OCI-LY3 (cell line): ENCODE measurements at regions not wholly inside any gene's neighbourhood (a gene's known extent, or its start where the extent isn't known, plus 50 kb on each side); places are given as distances from the start of the nearest gene placed in this dataset.
"Not testable (repeated sequence)": the region's sequence is repeated elsewhere in the genome, so short reads cannot be mapped to it uniquely, and the experiment has no call there.

Experiments used
- H2AFZ ChIP-seq: fragments of 200-600, 300-600 bp; shearing (Covaris generic); 2 replicates; pipeline ENCODE4 v1.6.0; 2014; ENCODE audit warnings: antibody characterized with exemption, low read depth, low read length
- H3K27ac ChIP-seq: fragments of 200-600, 300-600 bp; sonication (generic); 2 replicates; pipeline ENCODE4 v1.5.1; 2014; ENCODE audit warnings: mild to moderate bottlenecking, low read length, moderate library complexity, mixed read lengths
- H3K27me3 ChIP-seq: fragments of 200-600, 300-600 bp; sonication (generic); 2 replicates; pipeline ENCODE4 v1.6.1; 2014; ENCODE audit warnings: low read depth, low read length, mixed read lengths
- H3K36me3 ChIP-seq: fragments of 200-600, 300-600 bp; sonication (generic); replicated peaks from 2 replicates; pipeline ENCODE3; 2014; ENCODE audit warnings: low read depth, low read length, mixed read lengths
- H3K4me1 ChIP-seq: fragments of 300-600, 200-600 bp; sonication (generic); 2 replicates; pipeline ENCODE4 v1.6.1; 2014; ENCODE audit warnings: low read length, mixed read lengths
- H3K4me2 ChIP-seq: fragments of 200-600, 300-600 bp; sonication (generic); 2 replicates; pipeline ENCODE4 v1.6.1; 2014; ENCODE audit warnings: low read length, mixed read lengths
- H3K4me3 ChIP-seq: fragments of 300-600, 200-600 bp; sonication (generic); 2 replicates; pipeline ENCODE4 v1.5.1; 2014; ENCODE audit warnings: antibody characterized with exemption, mild to moderate bottlenecking, low read length, moderate library complexity
- H3K79me2 ChIP-seq: fragments of 300-600, 200-600 bp; shearing (Covaris generic); 2 replicates; pipeline ENCODE4 v1.6.1; 2014; ENCODE audit warnings: mild to moderate bottlenecking, low read length, mixed read lengths
- H3K9ac ChIP-seq: fragments of 300-600, 200-600 bp; shearing (Covaris generic); 2 replicates; pipeline ENCODE4 v1.6.0; 2014; ENCODE audit warnings: mild to moderate bottlenecking, low read length, moderate library complexity
- H3K9me3 ChIP-seq: fragments of 200-600, 300-600 bp; shearing (Covaris generic); 2 replicates; pipeline ENCODE4 v1.6.1; 2014; ENCODE audit warnings: low read length, mixed read lengths; ENCODE audit not compliant: insufficient read depth
- H4K20me1 ChIP-seq: fragments of 200-600, 300-600 bp; sonication (generic); 2 replicates; pipeline ENCODE4 v1.6.1; 2016; ENCODE audit warnings: low read length, mixed read lengths; ENCODE audit not compliant: insufficient read depth
- EZH2phosphoT487 ChIP-seq: fragments of 200-600 bp; shearing (Covaris generic); IDR thresholded peaks from 2 replicates; pipeline ENCODE4 v1.6.1; 2018; ENCODE audit warnings: antibody characterized with exemption, mixed run types, low read depth
- TF ChIP-seq, protein P1 (sequence below): fragments of 200-600, 300-600 bp; sonication (generic); IDR thresholded peaks from 2 replicates; pipeline ENCODE4 v1.5.1; 2014; ENCODE audit warnings: antibody characterized with exemption, low read length, low read depth

DNA sequence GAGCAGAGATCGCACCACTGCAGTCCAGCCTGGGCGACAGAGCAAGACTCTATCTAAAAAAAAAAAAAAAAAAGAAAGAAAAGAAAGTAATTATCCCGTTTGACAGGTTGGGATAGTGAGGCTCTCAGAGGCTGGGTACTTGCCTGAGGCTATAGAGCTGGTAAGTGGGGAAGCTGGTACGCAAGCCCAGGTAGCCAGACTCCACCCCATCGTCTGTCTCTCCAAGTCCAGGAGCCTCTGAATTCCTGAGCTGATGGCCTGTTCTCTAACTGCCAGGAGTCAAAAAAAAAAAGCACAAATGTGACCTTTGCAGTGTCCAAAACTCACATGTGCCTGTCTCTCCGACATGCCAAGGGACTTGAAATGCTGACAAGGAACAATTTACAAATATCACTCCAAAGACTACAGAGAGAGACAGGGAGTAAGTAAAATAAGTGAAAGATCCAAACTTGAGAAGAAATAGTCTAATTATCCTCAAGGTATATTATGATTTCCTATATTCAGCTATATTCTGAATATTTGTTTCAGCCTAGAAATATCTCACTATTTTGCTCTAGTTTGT, 109.1 kb upstream of the SCAF8 start:
- TF ChIP-seq EZH2phosphoT487: no peak
- no peaks in the 10 kb centered on the region for H4K20me1 ChIP-seq
- H3K27me3 ChIP-seq: no peaks in the 10 kb centered on the region
- no peak overlapping the region for H3K9ac ChIP-seq
- no peaks in the 10 kb centered on the region for H3K79me2 ChIP-seq
- H3K36me3 ChIP-seq: no peaks in the 10 kb centered on the region
- no peak overlapping the region for H3K27ac ChIP-seq
- no peak overlapping the region for H3K4me2 ChIP-seq
- H3K4me3 ChIP-seq: no peak overlapping the region
- H3K4me1 ChIP-seq: no peaks in the 10 kb centered on the region
- H3K9me3 ChIP-seq: no peaks in the 10 kb centered on the region
- H2AFZ ChIP-seq: no peak overlapping the region

DNA sequence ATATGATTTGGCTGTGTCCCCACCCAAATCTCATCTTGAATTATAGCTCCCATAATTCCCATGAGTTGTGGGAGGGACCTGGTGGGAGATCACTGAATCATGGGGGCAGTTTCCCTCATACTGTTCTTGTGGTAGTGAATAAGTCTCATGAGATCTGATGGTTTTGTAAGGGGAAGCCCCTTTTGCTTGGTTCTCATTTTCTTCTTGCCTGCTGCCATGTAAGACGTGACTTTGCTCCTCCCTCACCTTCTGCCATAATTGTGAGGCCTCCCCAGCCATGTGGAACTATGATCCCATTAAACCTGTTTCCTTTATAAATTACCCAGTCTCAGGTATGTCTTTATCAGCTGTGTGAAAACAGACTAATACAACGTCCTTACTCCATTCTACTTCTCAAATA, 108.5 kb upstream of the SCAF8 start:
- H3K9ac ChIP-seq, H4K20me1 ChIP-seq, H3K9me3 ChIP-seq, H3K79me2 ChIP-seq, H3K36me3 ChIP-seq, H3K27me3 ChIP-seq, H3K27ac ChIP-seq, H3K4me2 ChIP-seq, H2AFZ ChIP-seq, H3K4me1 ChIP-seq, H3K4me3 ChIP-seq: not testable (repeated sequence)

DNA sequence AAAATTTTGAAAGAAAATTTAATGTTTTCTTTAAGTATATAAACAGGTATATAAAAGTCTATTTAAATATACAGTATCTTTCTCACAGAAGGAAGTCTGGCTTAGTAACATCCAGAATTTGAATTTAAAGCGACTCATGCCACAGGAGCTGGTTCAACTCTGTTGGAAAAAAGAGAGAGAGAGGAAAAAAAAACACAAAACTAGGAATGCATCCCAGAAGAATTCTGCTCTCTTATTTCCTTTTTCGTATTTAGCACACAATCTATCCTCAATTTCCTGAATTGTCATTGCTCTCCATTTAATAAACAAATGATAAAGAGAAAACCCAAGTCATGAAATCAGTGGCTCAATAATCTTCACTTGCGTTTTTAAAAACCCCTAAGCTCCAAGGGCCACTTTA, 107.5 kb upstream of the SCAF8 start:
- no peak overlapping the region for H3K4me3 ChIP-seq
- no peak overlapping the region for H3K9ac ChIP-seq
- TF ChIP-seq, protein P1, sequence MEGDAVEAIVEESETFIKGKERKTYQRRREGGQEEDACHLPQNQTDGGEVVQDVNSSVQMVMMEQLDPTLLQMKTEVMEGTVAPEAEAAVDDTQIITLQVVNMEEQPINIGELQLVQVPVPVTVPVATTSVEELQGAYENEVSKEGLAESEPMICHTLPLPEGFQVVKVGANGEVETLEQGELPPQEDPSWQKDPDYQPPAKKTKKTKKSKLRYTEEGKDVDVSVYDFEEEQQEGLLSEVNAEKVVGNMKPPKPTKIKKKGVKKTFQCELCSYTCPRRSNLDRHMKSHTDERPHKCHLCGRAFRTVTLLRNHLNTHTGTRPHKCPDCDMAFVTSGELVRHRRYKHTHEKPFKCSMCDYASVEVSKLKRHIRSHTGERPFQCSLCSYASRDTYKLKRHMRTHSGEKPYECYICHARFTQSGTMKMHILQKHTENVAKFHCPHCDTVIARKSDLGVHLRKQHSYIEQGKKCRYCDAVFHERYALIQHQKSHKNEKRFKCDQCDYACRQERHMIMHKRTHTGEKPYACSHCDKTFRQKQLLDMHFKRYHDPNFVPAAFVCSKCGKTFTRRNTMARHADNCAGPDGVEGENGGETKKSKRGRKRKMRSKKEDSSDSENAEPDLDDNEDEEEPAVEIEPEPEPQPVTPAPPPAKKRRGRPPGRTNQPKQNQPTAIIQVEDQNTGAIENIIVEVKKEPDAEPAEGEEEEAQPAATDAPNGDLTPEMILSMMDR: no peak
- no peak for TF ChIP-seq EZH2phosphoT487
- no peaks in the 10 kb centered on the region for H4K20me1 ChIP-seq
- H2AFZ ChIP-seq: no peak overlapping the region
- no peak overlapping the region for H3K27ac ChIP-seq
- no peaks in the 10 kb centered on the region for H3K4me1 ChIP-seq
- H3K4me2 ChIP-seq: no peak overlapping the region
- no peaks in the 10 kb centered on the region for H3K36me3 ChIP-seq
- H3K27me3 ChIP-seq: no peaks in the 10 kb centered on the region
- no peaks in the 10 kb centered on the region for H3K9me3 ChIP-seq
- H3K79me2 ChIP-seq: no peaks in the 10 kb centered on the region

DNA sequence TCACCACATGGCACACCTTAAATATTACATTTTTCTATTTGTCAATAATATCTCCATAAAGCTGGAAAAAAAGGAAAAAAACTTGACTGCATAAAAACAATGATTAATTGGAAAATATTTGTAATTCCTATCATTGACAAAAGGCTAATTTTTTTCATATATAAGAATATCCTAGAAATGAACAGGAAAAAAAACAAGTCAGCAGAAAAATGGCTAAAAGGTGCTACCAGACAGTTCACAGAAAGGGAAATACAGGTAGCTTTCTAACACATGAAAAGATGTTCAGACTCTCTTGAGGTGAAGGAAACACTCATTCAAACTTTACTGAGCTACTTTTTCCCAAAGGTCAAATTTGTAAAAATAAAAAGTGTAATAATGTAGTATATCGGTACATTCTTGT, 104.1 kb upstream of the SCAF8 start:
- Histone ChIP-seq H3K27ac (no peak overlapping the region), H3K4me1 (no peaks in the 10 kb centered on the region), H3K4me3 (no peak overlapping the region), H3K4me2 (no peak overlapping the region), H3K27me3 (no peaks in the 10 kb centered on the region), H3K36me3 (no peaks in the 10 kb centered on the region), H4K20me1 (no peaks in the 10 kb centered on the region), H3K9me3 (no peaks in the 10 kb centered on the region), H3K9ac (no peak overlapping the region), H2AFZ (no peak overlapping the region), H3K79me2 (no peaks in the 10 kb centered on the region)
- no peak for TF ChIP-seq EZH2phosphoT487
- TF ChIP-seq, protein P1: no peak

DNA sequence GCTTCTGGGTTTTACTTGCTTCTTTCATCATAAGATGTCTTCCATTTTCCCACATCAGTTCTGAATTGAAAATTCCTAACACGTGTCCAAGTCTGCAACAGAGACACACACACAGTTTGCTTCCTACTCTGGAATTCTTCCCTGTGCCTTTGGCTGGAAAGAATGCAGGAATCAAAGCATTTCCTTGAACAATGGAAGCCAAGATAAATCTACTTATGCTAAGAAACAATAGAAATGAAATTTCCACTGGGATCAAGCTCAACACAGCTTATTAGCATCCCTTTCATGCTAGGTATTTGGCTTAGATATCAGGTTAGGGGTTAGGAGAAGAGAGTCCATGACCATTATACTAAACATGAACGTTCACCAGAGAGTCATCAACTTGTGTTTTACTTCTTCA, 101.1 kb upstream of the SCAF8 start:
- Histone ChIP-seq H3K27ac (no peak overlapping the region), H3K4me2 (no peak overlapping the region), H3K4me3 (no peak overlapping the region), H4K20me1 (no peaks in the 10 kb centered on the region), H2AFZ (no peak overlapping the region), H3K4me1 (no peaks in the 10 kb centered on the region), H3K9ac (no peak overlapping the region), H3K79me2 (no peaks in the 10 kb centered on the region), H3K36me3 (no peaks in the 10 kb centered on the region), H3K9me3 (no peaks in the 10 kb centered on the region), H3K27me3 (no peaks in the 10 kb centered on the region)
- TF ChIP-seq, protein P1: no peak
- no peak for TF ChIP-seq EZH2phosphoT487
